ENCODE measurements at regions not wholly inside any gene's neighbourhood (a gene's known extent, or its start where the extent isn't known, plus 50 kb on each side); places are given as distances from the start of the nearest gene placed in this dataset.

GRCh38 chr13:64429691-64430090 lies 2800.4 kb downstream of the PCDH9 start:
- no peak for DNase-seq (ENCODE audit: low spot score)
- TF ChIP-seq CTCF (conservative IDR thresholded peaks at IDR 0.05; ENCODE audit: low read depth): no peak
- ChIA-PET CTCF (no interaction called here), POLR2A (ENCODE audit: low non-redundant PET) (no interaction called here)
- H3K27ac ChIP-seq: no peak overlapping the region

GRCh38 chr13:64428196-64428595 lies 2801.9 kb downstream of the PCDH9 start:
- DNase-seq (ENCODE audit: low spot score): no peak
- H3K27ac ChIP-seq: no peak overlapping the region
- no peak for TF ChIP-seq CTCF (conservative IDR thresholded peaks at IDR 0.05; ENCODE audit: low read depth)
- ChIA-PET CTCF (no interaction called here), POLR2A (ENCODE audit: low non-redundant PET) (no interaction called here)

DNA sequence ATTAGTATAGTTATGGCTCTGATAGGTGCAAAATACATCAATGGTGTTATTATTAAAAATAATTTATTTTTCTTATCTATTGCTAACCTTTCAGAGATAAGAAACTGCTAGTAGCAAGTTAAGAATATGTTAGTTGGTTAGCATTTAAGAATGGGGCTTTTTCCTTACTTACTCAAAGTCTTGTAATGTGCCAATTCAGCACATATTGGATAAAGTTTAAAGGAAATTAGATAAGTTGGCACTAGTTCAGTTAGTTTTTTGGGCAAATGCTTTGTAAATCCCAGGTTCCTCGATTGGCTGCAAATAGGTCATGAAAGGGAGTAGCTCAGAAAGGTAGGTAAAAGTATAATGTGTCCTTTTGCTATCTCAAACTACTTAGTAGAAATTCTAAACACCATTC lies 2806.7 kb downstream of the PCDH9 start:
- CTCF ChIA-PET: interaction anchor here (0.7 kb wide), 1 partner anchor 868 kb away, joined by 3 read pairs; no protein-coding TSS in a partner anchor
- POLR2A ChIA-PET (ENCODE audit: low non-redundant PET): no interaction called here
- no peak for DNase-seq (ENCODE audit: low spot score)
- TF ChIP-seq CTCF (conservative IDR thresholded peaks at IDR 0.05; ENCODE audit: low read depth): no peak
- no peak overlapping the region for H3K27ac ChIP-seq

GRCh38 chr13:64420181-64420580 lies 2810.0 kb downstream of the PCDH9 start:
- no peak for DNase-seq (ENCODE audit: low spot score)
- ChIA-PET CTCF (no interaction called here), POLR2A (ENCODE audit: low non-redundant PET) (no interaction called here)
- no peak overlapping the region for H3K27ac ChIP-seq
- TF ChIP-seq CTCF (conservative IDR thresholded peaks at IDR 0.05; ENCODE audit: low read depth): no peak

- TF ChIP-seq CTCF (conservative IDR thresholded peaks at IDR 0.05; ENCODE audit: low read depth): no peak
- CTCF ChIA-PET: no interaction called here
- H3K27ac ChIP-seq: no peak overlapping the region
- DNase-seq (ENCODE audit: low spot score): peak; percentile 4
- POLR2A ChIA-PET (ENCODE audit: low non-redundant PET): no interaction called here
Measured at GRCh38 chr13:64417581-64417980, 2812.6 kb downstream of the PCDH9 start.

GRCh38 chr13:64414381-64414780 lies 2815.8 kb downstream of the PCDH9 start:
- H3K27ac ChIP-seq: no peak overlapping the region
- ChIA-PET CTCF (no interaction called here), POLR2A (ENCODE audit: low non-redundant PET) (no interaction called here)
- DNase-seq (ENCODE audit: low spot score): no peak
- TF ChIP-seq CTCF (conservative IDR thresholded peaks at IDR 0.05; ENCODE audit: low read depth): no peak

DNA sequence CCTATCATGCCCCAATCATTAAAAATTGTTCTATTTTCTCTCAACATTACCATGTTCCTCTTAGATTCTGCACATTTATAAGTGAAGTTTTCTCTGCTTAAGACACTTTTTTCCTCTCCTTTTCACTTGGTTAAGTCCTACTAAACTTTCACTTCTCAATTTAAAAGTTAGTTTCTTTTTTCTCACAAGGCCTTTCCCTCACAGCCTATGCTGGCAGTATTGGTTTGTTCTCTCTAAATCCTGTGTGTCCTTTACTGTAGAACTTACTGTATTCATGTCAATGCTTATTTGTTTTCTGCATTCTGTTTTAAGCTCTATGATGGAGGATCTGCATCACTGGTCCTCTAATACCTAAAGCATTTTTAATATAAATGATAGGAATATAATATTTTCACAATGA lies 2816.6 kb downstream of the PCDH9 start:
- no peak for DNase-seq (ENCODE audit: low spot score)
- POLR2A ChIA-PET (ENCODE audit: low non-redundant PET): no interaction called here
- no peak overlapping the region for H3K27ac ChIP-seq
- CTCF ChIA-PET: no interaction called here
- no peak for TF ChIP-seq CTCF (conservative IDR thresholded peaks at IDR 0.05; ENCODE audit: low read depth)
